Osteoblast (primary cell): ENCODE measurements at regions not wholly inside any gene's neighbourhood (a gene's known extent, or its start where the extent isn't known, plus 50 kb on each side); places are given as distances from the start of the nearest gene placed in this dataset.

Experiments used
- DNase-seq: peaks from one replicate; pipeline ENCODE4 v3.0.0; 2011; ENCODE audit warnings: low spot score, mixed read lengths; ENCODE audit not compliant: insufficient read length; ENCODE audit errors: missing footprints
- H2AFZ ChIP-seq: 2 replicates; pipeline ENCODE4 v1.6.0; 2011; ENCODE audit warnings: mild to moderate bottlenecking, low read length
- H3K27ac ChIP-seq: 2 replicates; pipeline ENCODE4 v1.5.1; 2011; ENCODE audit warnings: mild to moderate bottlenecking, low read depth, low read length, moderate library complexity
- H3K27me3 ChIP-seq: 2 replicates; pipeline ENCODE4 v1.6.0; 2012; ENCODE audit warnings: mild to moderate bottlenecking, control low read depth, inconsistent platforms, low read length, moderate library complexity; ENCODE audit not compliant: insufficient read depth
- H3K36me3 ChIP-seq: 2 replicates; pipeline ENCODE4 v1.5.1; 2011; ENCODE audit warnings: mild to moderate bottlenecking, low read length, control low read depth, moderate library complexity; ENCODE audit not compliant: insufficient read depth
- H3K4me1 ChIP-seq: 2 replicates; pipeline ENCODE4 v1.5.1; 2011; ENCODE audit warnings: mild to moderate bottlenecking, low read length, control low read depth, moderate library complexity; ENCODE audit not compliant: insufficient read depth
- H3K4me2 ChIP-seq: 2 replicates; pipeline ENCODE4 v1.6.0; 2011; ENCODE audit warnings: mild to moderate bottlenecking, low read length; ENCODE audit not compliant: insufficient read depth
- H3K4me3 ChIP-seq: fragments of 200-600 bp; sonication (generic); 3 replicates; pipeline ENCODE4 v1.5.1; 2012; ENCODE audit warnings: mild to moderate bottlenecking, low read length, inconsistent platforms; ENCODE audit not compliant: insufficient read depth
- H3K79me2 ChIP-seq: 2 replicates; pipeline ENCODE4 v1.6.0; 2012; ENCODE audit warnings: mild to moderate bottlenecking, low read length, control low read depth, inconsistent platforms; ENCODE audit not compliant: insufficient read depth
- H3K9me3 ChIP-seq: 2 replicates; pipeline ENCODE4 v1.5.1; 2011; ENCODE audit warnings: low read depth, low read length, control low read depth
- H4K20me1 ChIP-seq: 2 replicates; pipeline ENCODE4 v1.6.0; 2012; ENCODE audit warnings: mild to moderate bottlenecking, low read length, control low read depth; ENCODE audit not compliant: insufficient read depth
- TF ChIP-seq, protein P1 (sequence below): IDR thresholded peaks from 2 replicates; pipeline ENCODE4 v1.5.1; 2011; ENCODE audit warnings: mild to moderate bottlenecking, low read depth, low read length, moderate library complexity; ENCODE audit errors: extremely low read depth

DNA sequence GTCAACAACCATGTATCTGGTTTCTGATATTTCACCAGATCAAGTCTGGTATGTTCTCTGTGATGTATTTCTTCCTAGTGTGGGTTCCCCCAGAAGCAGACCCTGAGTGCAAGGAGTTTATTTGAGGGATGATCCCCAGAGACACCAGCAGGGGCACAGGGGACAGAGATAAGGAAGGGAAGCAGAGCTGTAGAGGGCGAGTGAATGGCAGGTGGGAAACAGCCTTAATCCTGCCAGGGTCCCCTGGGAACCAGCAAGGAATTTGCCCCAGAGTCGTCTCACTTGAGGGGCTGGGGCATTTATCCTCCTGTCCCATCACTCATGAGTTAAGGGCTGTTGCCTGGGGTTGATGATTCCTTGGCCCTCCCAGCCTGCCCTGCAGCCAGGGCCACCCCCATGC is 206.4 kb upstream of the BCOR start:
- Histone ChIP-seq H3K27me3 (peaks cover 29% of the 10 kb centered on the region), H3K79me2 (no peaks in the 10 kb centered on the region), H3K36me3 (no peaks in the 10 kb centered on the region), H4K20me1 (no peaks in the 10 kb centered on the region), H2AFZ (no peak overlapping the region), H3K4me1 (no peaks in the 10 kb centered on the region), H3K27ac (no peak overlapping the region), H3K4me3 (no peak overlapping the region), H3K4me2 (no peak overlapping the region), H3K9me3 (no peaks in the 10 kb centered on the region)
- no peak for DNase-seq
- TF ChIP-seq, protein P1, sequence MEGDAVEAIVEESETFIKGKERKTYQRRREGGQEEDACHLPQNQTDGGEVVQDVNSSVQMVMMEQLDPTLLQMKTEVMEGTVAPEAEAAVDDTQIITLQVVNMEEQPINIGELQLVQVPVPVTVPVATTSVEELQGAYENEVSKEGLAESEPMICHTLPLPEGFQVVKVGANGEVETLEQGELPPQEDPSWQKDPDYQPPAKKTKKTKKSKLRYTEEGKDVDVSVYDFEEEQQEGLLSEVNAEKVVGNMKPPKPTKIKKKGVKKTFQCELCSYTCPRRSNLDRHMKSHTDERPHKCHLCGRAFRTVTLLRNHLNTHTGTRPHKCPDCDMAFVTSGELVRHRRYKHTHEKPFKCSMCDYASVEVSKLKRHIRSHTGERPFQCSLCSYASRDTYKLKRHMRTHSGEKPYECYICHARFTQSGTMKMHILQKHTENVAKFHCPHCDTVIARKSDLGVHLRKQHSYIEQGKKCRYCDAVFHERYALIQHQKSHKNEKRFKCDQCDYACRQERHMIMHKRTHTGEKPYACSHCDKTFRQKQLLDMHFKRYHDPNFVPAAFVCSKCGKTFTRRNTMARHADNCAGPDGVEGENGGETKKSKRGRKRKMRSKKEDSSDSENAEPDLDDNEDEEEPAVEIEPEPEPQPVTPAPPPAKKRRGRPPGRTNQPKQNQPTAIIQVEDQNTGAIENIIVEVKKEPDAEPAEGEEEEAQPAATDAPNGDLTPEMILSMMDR = no peak

DNA sequence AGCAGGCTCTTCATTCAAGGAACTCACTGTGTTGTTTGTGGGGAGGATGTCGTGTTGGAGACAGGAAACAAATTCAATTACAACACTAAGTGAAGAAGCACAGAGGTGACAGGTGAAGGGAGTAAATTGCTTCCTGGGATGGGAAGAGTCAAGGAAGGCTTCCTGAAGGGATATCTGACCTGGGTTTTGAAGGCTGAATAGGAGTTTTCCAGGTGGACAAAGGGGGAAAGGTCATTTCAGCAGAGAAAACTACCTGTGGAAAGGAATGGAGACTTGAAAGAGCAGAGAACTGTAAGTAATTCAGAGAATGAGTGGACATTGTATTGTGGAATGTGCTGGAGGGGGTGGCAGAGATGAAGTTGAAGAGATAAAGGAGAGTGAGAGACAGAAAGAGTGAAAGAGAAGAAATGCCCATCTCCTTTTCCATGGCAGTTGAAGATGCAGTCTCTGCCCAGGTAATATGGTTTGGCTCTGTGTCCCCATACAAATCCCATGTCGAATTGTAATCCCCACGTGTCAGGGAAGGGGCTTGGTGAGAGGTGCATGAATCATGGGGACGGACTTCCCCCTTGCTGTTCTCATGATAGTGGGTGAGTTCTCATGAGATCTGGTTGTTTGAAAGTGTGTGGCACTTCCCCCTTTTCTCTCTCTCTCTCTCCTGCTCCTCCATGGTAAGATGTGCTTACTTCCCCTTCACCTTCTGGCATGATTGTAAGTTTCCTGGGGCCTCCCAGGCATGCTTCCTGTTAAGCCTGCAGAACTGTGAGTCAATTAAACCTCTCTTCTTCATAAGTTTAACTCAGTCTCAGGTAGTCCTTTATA is 205.7 kb upstream of the BCOR start:
- H3K27me3 ChIP-seq = peaks cover 30% of the 10 kb centered on the region
- H3K4me1 ChIP-seq = no peaks in the 10 kb centered on the region
- H3K79me2 ChIP-seq = no peaks in the 10 kb centered on the region
- TF ChIP-seq, protein P1 = no peak
- no peak overlapping the region for H2AFZ ChIP-seq
- no peak overlapping the region for H3K4me2 ChIP-seq
- no peak for DNase-seq
- H4K20me1 ChIP-seq = no peaks in the 10 kb centered on the region
- H3K27ac ChIP-seq = no peak overlapping the region
- no peak overlapping the region for H3K4me3 ChIP-seq
- H3K36me3 ChIP-seq = no peaks in the 10 kb centered on the region
- no peaks in the 10 kb centered on the region for H3K9me3 ChIP-seq

DNA sequence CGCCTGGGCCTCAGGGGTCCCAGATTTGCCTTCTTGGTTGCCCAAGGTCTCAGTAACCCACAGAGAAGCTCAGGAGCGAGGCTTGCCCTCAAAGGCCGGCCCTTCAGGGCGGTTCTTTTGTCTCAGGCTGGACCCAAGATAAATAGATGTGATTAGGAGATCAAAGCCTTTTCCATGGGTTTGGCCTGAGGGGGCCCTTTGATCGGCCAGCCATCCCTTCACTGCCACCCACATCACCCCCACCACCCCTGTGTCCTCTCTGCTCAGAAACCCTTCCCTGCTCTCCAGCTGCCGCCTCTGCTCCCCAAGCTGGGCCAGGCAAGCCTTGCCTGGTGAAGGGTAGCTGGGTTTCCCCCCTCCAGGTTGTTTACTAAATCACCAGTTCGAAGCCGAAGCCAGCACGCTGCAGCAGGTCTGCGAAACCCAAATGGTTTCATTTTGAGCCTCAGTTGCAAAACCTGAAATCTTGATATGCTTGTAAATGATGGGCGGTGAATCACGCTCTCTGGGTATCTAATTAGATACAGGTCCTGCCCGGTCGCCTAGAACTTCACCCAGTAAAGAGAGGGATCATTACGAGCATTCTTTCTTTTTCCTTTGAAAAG is 202.6 kb upstream of the BCOR start:
- no peaks in the 10 kb centered on the region for H4K20me1 ChIP-seq
- TF ChIP-seq, protein P1 = no peak
- no peaks in the 10 kb centered on the region for H3K9me3 ChIP-seq
- no peak overlapping the region for H2AFZ ChIP-seq
- H3K4me1 ChIP-seq = no peaks in the 10 kb centered on the region
- H3K79me2 ChIP-seq = no peaks in the 10 kb centered on the region
- no peak overlapping the region for H3K4me3 ChIP-seq
- no peaks in the 10 kb centered on the region for H3K36me3 ChIP-seq
- no peak overlapping the region for H3K4me2 ChIP-seq
- peaks cover 30% of the 10 kb centered on the region for H3K27me3 ChIP-seq
- no peak overlapping the region for H3K27ac ChIP-seq
- DNase-seq = no peak

DNA sequence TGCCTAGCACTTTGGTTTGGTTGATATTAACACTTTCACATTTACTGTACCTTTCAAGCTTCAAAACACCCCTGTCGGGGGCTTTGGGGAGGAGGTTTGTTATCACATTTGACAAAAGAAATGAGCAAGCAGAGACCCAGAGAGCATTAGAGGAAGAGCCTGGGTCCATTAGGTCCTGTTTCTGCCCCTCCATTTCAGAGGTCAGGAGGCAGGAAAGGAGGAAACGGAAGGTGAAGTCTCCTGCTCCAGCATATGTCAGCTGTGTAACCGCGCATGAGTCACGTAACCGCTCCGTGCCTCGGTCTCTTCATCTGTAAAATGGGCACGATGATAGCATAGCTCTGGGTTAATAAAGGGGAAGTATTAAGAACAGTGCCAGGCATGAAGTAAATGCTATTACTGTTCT is 201.9 kb upstream of the BCOR start:
- H3K4me3 ChIP-seq = no peak overlapping the region
- no peaks in the 10 kb centered on the region for H3K4me1 ChIP-seq
- no peaks in the 10 kb centered on the region for H3K9me3 ChIP-seq
- H3K79me2 ChIP-seq = no peaks in the 10 kb centered on the region
- TF ChIP-seq, protein P1 = no peak
- no peaks in the 10 kb centered on the region for H3K36me3 ChIP-seq
- no peak overlapping the region for H2AFZ ChIP-seq
- DNase-seq = no peak
- H3K4me2 ChIP-seq = no peak overlapping the region
- H4K20me1 ChIP-seq = no peaks in the 10 kb centered on the region
- no peak overlapping the region for H3K27ac ChIP-seq
- peaks cover 30% of the 10 kb centered on the region for H3K27me3 ChIP-seq
